Keratinocyte (primary cell): ENCODE measurements at regions not wholly inside any gene's neighbourhood (a gene's known extent, or its start where the extent isn't known, plus 50 kb on each side); places are given as distances from the start of the nearest gene placed in this dataset.

Experiments
- DNase-seq: peaks from one replicate; pipeline ENCODE4 v3.0.0-alpha.2; 2011; ENCODE audit warnings: low read depth, missing footprints, low spot score
- FAIRE-seq: peaks from 2 replicates; lab custom pipeline; 2011; peaks lifted over from hg19 to GRCh38; lab: Jason Lieb, UNC
- H2AFZ ChIP-seq: 2 replicates; pipeline ENCODE4 v1.6.0; 2012; ENCODE audit warnings: low read length, control low read depth, inconsistent platforms; ENCODE audit not compliant: control insufficient read depth
- H3K27ac ChIP-seq: 2 replicates; pipeline ENCODE4 v1.5.1; 2011; ENCODE audit warnings: low read length; ENCODE audit not compliant: control insufficient read depth, insufficient read depth
- H3K27me3 ChIP-seq: 3 replicates; pipeline ENCODE4 v1.6.0; 2011; ENCODE audit warnings: low read length; ENCODE audit not compliant: control insufficient read depth, insufficient read depth; ENCODE audit errors: extremely low read depth
- H3K36me3 ChIP-seq, 2 experiments: 2 replicates in 1 of 2; 3 replicates in 1 of 2; pipeline ENCODE4 v1.5.1; 2011; ENCODE audit warnings: low read length in 2 of 2, mild to moderate bottlenecking in 1 of 2; ENCODE audit not compliant: control insufficient read depth in 2 of 2, insufficient read depth in 2 of 2; ENCODE audit errors: extremely low read depth in 1 of 2
- H3K4me1 ChIP-seq: 3 replicates; pipeline ENCODE4 v1.5.1; 2011; ENCODE audit warnings: low read length; ENCODE audit not compliant: control insufficient read depth, insufficient read depth; ENCODE audit errors: extremely low read depth
- H3K4me2 ChIP-seq: 3 replicates; pipeline ENCODE4 v1.6.0; 2011; ENCODE audit warnings: low read depth, low read length; ENCODE audit not compliant: control insufficient read depth, insufficient read depth; ENCODE audit errors: extremely low read depth
- H3K4me3 ChIP-seq, 3 experiments: fragments of 200-600 bp in 1 of 3; sonication (generic) in 1 of 3; 2 replicates in 2 of 3; 3 replicates in 1 of 3; pipeline ENCODE4 v1.5.1; 2011 to 2016; ENCODE audit warnings: low read length in 3 of 3, mild to moderate bottlenecking in 3 of 3, control low read depth in 2 of 3, inconsistent platforms in 1 of 3, low read depth in 1 of 3, mixed read lengths in 1 of 3, mixed run types in 1 of 3, moderate library complexity in 1 of 3; ENCODE audit not compliant: control insufficient read depth in 2 of 3, insufficient read depth in 2 of 3; ENCODE audit errors: extremely low read depth in 1 of 3
- H3K79me2 ChIP-seq: 2 replicates; pipeline ENCODE4 v1.6.0; 2012; ENCODE audit warnings: low read length; ENCODE audit not compliant: control insufficient read depth, insufficient read depth
- H3K9ac ChIP-seq: 3 replicates; pipeline ENCODE4 v1.6.0; 2011; ENCODE audit warnings: low read length; ENCODE audit not compliant: control insufficient read depth, insufficient read depth; ENCODE audit errors: extremely low read depth
- H3K9me1 ChIP-seq: 3 replicates; pipeline ENCODE4 v1.6.0; 2011; ENCODE audit warnings: low read length; ENCODE audit not compliant: control insufficient read depth, insufficient read depth; ENCODE audit errors: extremely low read depth
- H3K9me3 ChIP-seq: 2 replicates; pipeline ENCODE4 v1.5.1; 2012; ENCODE audit warnings: low read depth, low read length; ENCODE audit not compliant: control insufficient read depth
- H4K20me1 ChIP-seq: 3 replicates; pipeline ENCODE4 v1.6.0; 2011; ENCODE audit warnings: low read length; ENCODE audit not compliant: control insufficient read depth, insufficient read depth; ENCODE audit errors: extremely low read depth
- EZH2 ChIP-seq: IDR thresholded peaks from one replicate; pipeline ENCODE4 v1.6.1; 2012; ENCODE audit warnings: inconsistent platforms, mild to moderate bottlenecking, low read length, moderate library complexity
- dilution Hi-C: fragments of 300-500 bp; cut with MboI; formaldehyde crosslinking; loops from one replicate; pipeline ENCODE4 v1.7.0; 2020; ENCODE audit warnings: low sequenced_read_pairs; ENCODE audit not compliant: extremely low pct_ligation_motif_present
- TF ChIP-seq, protein P1 (sequence below), 3 experiments: IDR thresholded peaks in 1 of 3; conservative IDR thresholded peaks in 1 of 3; optimal IDR thresholded peaks in 1 of 3; 2 replicates in 2 of 3; 3 replicates in 1 of 3; pipeline versions ENCODE3 to v1.5.1; 2011; ENCODE audit warnings: low read length in 3 of 3, mild to moderate bottlenecking in 3 of 3, moderate library complexity in 2 of 3, control low read depth in 1 of 3, inconsistent platforms in 1 of 3; ENCODE audit not compliant: insufficient read depth in 2 of 3; ENCODE audit errors: extremely low read depth in 1 of 3

DNA sequence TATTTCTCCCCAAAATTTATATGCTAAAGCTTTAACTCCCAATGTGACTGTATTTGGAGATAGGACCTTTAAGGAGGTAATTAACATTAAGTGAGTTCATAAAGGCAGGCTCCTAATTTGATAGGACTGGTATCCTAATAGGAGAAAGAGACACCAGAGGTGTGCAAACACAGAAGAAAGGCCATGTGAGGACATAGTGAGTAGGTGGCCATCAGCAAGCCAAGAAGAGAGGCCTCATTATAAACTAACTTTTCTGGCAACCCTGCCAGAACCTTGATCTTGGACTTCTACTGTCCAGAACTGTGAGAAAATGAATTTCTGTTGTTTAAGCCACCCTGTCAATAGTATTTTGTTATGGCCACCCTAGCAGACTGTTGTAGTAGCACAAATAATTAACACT lies 177.9 kb upstream of the FUT9 start:
- Histone ChIP-seq H3K27me3 (no peaks in the 10 kb centered on the region), H3K4me2 (no peak overlapping the region), H3K4me3 (no peak overlapping the region), H2AFZ (no peak overlapping the region), H4K20me1 (no peaks in the 10 kb centered on the region), H3K4me1 (no peaks in the 10 kb centered on the region), H3K9me1 (no peaks in the 10 kb centered on the region), H3K9me3 (no peaks in the 10 kb centered on the region), H3K9ac (no peak overlapping the region), H3K27ac (no peak overlapping the region), H3K79me2 (no peaks in the 10 kb centered on the region), H3K36me3 (no peaks in the 10 kb centered on the region)
- TF ChIP-seq, protein P1, sequence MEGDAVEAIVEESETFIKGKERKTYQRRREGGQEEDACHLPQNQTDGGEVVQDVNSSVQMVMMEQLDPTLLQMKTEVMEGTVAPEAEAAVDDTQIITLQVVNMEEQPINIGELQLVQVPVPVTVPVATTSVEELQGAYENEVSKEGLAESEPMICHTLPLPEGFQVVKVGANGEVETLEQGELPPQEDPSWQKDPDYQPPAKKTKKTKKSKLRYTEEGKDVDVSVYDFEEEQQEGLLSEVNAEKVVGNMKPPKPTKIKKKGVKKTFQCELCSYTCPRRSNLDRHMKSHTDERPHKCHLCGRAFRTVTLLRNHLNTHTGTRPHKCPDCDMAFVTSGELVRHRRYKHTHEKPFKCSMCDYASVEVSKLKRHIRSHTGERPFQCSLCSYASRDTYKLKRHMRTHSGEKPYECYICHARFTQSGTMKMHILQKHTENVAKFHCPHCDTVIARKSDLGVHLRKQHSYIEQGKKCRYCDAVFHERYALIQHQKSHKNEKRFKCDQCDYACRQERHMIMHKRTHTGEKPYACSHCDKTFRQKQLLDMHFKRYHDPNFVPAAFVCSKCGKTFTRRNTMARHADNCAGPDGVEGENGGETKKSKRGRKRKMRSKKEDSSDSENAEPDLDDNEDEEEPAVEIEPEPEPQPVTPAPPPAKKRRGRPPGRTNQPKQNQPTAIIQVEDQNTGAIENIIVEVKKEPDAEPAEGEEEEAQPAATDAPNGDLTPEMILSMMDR (optimal IDR thresholded peaks at IDR 0.05 in 1 of 3, IDR thresholded peaks at IDR 0.05 in 1 of 3, conservative IDR thresholded peaks at IDR 0.05 in 1 of 3; ENCODE audit: extremely low read depth in 1 of 3, insufficient read depth in 2 of 3, low read length in 3 of 3), result no peak
- no peak for TF ChIP-seq EZH2
- dilution Hi-C loops, result no loop called here
- DNase-seq (no peak), FAIRE-seq (no peak)

DNA sequence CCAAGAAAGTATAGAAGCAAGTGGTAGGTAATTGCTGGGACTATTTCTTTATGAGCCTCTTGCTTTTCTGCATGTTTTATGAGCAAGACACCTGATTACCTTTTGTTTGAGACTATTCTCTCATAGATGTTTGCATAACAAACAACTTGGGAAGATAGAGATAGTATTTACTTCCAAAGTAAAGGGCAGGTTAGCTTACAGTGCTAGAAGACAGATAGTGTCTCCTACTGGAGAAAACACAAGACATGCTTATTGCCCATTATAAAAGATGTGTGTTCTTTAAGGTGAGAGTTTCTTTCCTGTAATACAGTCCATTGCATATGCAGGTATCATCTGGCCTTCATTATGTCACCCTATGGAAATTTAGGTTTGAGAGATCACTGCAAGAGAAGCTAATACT lies 174.2 kb upstream of the FUT9 start:
- no peaks in the 10 kb centered on the region for H4K20me1 ChIP-seq
- no peak for FAIRE-seq
- H3K27me3 ChIP-seq, result no peaks in the 10 kb centered on the region
- dilution Hi-C loops, result no loop called here
- H3K4me1 ChIP-seq, result no peaks in the 10 kb centered on the region
- no peaks in the 10 kb centered on the region for H3K9me3 ChIP-seq
- TF ChIP-seq, protein P1 (optimal IDR thresholded peaks at IDR 0.05 in 1 of 3, IDR thresholded peaks at IDR 0.05 in 1 of 3, conservative IDR thresholded peaks at IDR 0.05 in 1 of 3; ENCODE audit: extremely low read depth in 1 of 3, insufficient read depth in 2 of 3, low read length in 3 of 3), result no peak
- TF ChIP-seq EZH2, result no peak
- H3K4me2 ChIP-seq, result no peak overlapping the region
- no peak overlapping the region for H3K27ac ChIP-seq
- no peaks in the 10 kb centered on the region for H3K9me1 ChIP-seq
- no peak overlapping the region for H3K4me3 ChIP-seq
- H3K79me2 ChIP-seq, result no peaks in the 10 kb centered on the region
- H2AFZ ChIP-seq, result no peak overlapping the region
- no peak for DNase-seq
- no peaks in the 10 kb centered on the region for H3K36me3 ChIP-seq
- no peak overlapping the region for H3K9ac ChIP-seq
